ENCODE measurements at regions not wholly inside any gene's neighbourhood (a gene's known extent, or its start where the extent isn't known, plus 50 kb on each side); places are given as distances from the start of the nearest gene placed in this dataset.

DNA sequence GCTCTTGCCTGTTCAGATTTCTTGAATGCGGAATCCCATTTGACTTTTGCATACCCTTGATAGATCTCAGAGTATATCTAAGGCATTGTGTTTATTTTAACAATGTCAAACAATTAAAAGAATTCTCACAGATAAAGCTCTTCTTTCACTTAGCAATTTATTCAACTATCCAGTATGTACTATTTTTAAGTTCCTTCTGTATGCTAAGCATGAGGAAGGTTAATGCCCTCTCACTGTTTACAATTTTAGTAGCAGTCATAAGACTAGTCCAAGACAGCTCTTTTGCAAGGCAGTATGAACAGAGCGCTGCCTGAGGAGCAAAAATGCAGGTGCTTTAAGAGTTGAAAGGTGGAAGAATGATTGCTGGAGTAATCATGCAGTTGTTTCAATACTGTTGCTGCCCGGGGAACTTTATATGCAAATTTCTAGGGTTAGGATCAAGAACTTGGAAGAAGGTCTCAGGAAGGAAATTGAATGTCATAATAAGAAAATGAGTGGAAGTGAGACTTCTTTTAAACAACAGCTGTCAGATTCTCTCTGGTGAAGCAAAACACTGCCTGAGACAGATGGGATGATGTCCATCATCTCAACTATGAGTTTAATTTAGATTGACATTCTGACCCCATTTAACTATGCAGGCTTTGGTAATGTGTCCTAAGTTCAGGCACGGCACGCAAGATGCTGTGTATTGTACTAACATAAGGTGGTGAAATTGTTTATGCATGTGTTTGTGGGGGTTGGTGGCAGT is 1303.5 kb upstream of the CITED2 start:
- TF ChIP-seq EZH2 (IDR thresholded peaks at IDR 0.05; ENCODE audit: borderline replicate concordance, low read length), result no peak
- TF ChIP-seq, protein P1, sequence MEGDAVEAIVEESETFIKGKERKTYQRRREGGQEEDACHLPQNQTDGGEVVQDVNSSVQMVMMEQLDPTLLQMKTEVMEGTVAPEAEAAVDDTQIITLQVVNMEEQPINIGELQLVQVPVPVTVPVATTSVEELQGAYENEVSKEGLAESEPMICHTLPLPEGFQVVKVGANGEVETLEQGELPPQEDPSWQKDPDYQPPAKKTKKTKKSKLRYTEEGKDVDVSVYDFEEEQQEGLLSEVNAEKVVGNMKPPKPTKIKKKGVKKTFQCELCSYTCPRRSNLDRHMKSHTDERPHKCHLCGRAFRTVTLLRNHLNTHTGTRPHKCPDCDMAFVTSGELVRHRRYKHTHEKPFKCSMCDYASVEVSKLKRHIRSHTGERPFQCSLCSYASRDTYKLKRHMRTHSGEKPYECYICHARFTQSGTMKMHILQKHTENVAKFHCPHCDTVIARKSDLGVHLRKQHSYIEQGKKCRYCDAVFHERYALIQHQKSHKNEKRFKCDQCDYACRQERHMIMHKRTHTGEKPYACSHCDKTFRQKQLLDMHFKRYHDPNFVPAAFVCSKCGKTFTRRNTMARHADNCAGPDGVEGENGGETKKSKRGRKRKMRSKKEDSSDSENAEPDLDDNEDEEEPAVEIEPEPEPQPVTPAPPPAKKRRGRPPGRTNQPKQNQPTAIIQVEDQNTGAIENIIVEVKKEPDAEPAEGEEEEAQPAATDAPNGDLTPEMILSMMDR (IDR thresholded peaks at IDR 0.05; ENCODE audit: low read length), result no peak
